Activated CD8-positive, alpha-beta memory T cell treated with anti-CD3 and anti-CD28 coated beads for 36 hours (primary cell): ENCODE measurements at regions not wholly inside any gene's neighbourhood (a gene's known extent, or its start where the extent isn't known, plus 50 kb on each side); places are given as distances from the start of the nearest gene placed in this dataset.
"Not testable (repeated sequence)": the region's sequence is repeated elsewhere in the genome, so short reads cannot be mapped to it uniquely, and the experiment has no call there.

Experiments
- CTCF ChIA-PET: fragments of 350-600 bp; sonication (Branson Sonifier 250); formaldehyde crosslinking; loops from one replicate; lab custom pipeline; 2021; ENCODE audit warnings: antibody characterized with exemption; lab: Charles Lee
- POLR2A ChIA-PET: fragments of 350-600 bp; sonication (Branson Sonifier 250); formaldehyde crosslinking; loops from one replicate; lab custom pipeline; 2021; ENCODE audit warnings: antibody characterized with exemption; lab: Charles Lee

DNA sequence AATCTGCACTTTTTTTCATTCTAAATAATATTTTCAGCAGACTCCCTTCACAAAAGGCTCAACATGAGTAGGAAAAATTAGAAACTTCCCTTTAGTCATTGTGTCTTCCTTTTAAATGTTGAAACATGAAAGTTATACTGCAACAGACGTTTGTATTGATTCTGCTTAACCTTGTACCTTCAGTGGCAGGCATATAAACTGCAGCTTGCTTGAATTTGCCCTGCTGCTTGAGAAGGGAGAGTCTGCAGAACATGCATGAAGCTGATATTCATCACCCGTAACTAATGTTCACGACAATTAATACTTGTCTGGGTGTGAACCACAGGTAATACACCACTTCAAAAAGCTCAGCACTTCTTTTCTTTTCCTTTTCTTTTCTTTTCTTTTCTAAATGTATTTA is 294.7 kb upstream of the LRP1B start:
- ChIA-PET CTCF (no interaction called here), POLR2A (no interaction called here)

DNA sequence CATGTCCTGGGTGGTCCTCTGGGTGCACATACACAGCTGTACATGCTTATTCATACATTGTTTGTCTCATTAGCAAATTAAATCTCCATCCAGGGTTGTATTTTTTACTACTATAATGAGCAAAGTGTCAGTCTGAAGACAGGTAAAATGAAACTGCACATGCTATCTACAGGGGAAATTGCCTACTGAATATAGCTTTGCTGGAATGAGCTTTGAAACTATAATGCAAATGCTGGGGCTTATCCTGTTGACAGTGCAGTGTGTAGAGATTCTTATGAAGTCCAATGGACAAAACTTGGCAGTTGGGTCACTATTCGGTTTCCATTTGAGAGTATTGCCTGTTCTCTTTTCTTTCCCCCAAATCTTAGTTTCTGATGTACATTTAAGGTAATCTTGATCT is 292.8 kb upstream of the LRP1B start:
- POLR2A ChIA-PET: no interaction called here

DNA sequence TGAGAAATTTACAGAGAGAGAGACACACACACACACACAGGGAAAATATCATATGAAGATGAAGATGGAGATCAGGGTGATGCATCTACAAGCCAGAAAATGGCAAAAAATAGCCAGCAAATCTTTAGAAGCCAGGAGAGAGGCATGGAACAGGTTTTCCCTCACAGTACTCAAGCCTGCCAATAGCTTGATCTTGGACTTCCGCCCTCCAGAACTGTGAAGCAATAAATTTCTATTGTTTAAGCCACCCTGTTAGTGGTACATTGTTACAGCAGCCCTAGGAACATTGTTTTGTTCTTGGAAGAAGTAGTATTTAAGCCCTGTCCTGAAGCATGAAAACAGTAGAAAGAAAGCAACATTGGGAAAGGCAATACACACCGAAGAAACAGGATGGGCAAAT is 292.0 kb upstream of the LRP1B start:
- POLR2A ChIA-PET: no interaction called here
- CTCF ChIA-PET: no interaction called here

More for the DNA sequence above, 292.8 kb upstream of the LRP1B start:
- CTCF ChIA-PET: no interaction called here

DNA sequence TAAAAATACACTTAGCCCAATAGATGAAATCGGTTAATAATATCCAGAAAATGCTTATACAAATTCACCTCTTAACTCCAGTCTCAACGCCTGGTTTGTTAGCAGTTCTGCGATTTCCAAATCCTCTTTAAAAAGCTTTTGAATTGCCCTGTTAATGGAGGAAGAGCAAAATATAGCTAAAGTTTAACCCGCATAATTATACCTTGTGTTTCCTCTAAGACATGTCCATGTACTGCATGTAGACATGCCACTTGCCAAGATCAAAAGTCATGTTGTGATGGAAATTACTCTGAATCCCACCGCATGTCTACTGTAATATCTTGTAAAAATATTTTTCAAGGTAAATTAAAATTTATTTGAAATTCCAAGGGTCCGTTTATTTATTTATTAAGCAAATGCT is 291.2 kb upstream of the LRP1B start:
- ChIA-PET CTCF (no interaction called here), POLR2A (no interaction called here)

DNA sequence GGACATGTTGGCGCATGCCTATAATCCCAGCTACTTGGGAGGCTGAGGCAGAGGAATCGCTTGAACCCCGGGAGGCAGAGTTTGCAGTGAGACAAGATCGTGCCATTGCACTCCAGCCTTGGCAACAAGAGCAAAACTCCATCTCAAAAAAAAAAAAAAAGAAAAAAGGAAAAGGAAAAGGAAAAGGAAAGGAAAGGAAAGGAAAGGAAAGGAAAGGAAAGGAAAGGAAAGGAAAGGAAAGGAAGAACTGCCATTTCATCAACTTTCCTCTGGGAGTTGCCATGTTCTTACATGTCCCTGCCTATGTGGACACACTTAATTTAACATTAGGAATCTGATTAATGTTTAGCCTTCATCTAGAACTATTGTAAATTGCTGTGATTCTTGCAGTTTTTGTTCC is 287.9 kb upstream of the LRP1B start:
- POLR2A ChIA-PET, CTCF ChIA-PET: not testable (repeated sequence)

DNA sequence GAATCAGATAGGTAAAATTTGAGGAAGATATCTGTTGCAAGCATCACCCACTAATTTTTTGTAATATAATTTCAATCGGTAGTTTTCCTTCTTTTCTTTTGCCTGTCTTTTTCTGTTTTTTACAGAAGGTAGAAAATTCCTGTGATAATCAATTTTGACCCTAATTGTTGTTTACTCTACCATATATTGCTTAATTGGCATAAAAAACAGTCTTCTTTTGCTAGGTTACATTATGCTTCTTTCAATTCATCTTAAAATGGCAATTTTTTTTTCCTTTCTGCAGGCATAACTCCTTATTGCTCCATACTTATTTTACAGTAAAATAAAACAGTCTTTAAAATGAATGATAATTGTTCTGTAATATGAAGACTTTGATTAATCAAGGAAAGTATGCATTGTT is 286.2 kb upstream of the LRP1B start:
- ChIA-PET POLR2A (no interaction called here), CTCF (no interaction called here)

DNA sequence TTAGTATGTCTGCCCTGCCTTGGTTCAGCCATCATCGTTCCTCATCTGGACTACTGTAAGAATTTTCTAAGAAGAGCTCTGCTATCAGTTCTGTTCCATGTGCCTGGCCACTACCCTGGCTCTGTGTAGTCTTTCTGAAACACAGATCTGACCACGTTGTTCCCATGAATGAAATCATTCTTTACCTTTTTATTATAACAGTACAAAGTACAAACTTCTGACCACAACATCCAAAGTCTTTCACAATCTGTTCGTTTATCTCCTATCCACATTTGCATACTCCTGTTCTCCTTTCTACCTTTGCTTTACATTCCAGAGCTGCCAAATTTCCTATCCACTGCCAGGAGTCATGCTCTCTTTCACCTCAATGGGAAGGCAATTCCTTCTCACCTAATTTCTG is 284.6 kb upstream of the LRP1B start:
- ChIA-PET CTCF (no interaction called here), POLR2A (no interaction called here)

DNA sequence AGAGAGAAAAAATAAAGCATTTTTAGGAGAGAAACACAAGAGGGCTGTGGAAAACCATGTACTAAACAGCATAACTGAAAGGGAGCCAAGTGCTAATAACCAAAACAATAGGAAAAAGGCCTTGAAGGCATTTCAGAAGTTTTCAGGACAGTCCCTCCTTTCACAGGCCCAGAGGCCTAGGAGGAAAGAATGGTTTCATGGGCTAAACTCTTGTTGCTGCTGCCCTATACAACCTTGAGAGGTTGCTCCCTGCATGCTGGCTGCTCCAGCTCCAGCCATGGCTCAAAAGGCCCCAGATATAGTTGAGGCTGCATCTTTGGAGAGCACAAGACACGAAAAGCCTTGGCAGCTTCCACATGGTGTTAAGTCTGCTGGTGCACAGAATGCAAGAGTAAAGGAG is 267.4 kb upstream of the LRP1B start:
- ChIA-PET POLR2A (no interaction called here), CTCF (no interaction called here)

DNA sequence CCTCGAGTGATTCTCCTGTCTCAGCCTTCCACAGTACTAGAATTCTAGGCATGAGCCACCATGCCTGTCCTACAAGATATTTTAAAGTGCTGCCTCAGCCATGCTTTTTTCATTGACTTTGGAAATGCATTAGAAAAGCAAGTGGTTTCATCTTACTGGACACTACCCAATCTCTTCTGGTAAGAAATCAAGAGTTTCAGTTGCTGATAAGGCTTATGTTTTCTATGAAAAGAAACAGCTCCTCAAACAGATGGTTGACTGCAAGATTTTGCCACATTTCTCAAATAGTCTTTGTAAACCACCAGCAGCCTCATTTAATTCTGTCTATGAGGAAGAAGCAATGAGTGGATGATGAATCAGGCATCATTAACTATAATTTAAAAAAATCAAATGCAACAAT is 264.5 kb upstream of the LRP1B start:
- POLR2A ChIA-PET: no interaction called here
- CTCF ChIA-PET: no interaction called here

DNA sequence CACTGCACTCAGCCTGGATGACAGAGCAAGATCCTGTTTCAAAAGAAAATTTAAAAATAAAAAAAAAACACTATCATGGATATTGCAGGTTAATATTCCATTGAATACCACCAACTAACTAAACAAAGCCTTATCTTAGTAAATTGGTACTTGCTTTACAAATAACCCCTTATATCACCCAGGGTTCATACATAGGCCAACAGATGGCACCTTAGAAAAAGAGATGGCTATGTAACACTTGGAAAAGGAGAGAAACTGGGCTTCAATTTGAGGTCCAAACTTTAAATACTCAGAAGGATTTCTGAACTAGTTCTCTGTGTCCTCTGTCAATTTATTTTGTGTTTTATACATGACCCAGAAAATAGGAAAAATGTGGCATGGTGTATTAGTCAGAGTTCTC is 249.6 kb upstream of the LRP1B start:
- CTCF ChIA-PET: no interaction called here
- POLR2A ChIA-PET: no interaction called here

DNA sequence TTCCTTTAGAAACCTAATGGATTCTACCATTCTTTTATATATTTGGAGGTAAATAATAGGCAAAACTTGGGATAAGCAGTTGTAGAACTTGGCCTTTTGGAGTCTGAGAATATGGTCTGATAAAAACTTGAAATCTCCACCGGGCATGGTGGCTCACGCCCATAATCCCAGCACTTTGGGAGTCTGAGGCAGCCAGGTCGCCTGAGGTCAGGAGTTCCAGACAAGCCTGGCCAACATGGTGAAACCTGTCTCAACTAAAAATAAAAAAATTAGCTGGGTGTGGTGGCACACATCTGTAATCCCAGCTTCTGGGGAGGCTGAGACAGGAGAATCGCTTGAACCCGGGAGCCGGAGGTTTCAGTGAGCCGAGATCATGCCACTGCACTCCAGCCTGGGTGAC is 231.3 kb upstream of the LRP1B start:
- POLR2A ChIA-PET, CTCF ChIA-PET: not testable (repeated sequence)

DNA sequence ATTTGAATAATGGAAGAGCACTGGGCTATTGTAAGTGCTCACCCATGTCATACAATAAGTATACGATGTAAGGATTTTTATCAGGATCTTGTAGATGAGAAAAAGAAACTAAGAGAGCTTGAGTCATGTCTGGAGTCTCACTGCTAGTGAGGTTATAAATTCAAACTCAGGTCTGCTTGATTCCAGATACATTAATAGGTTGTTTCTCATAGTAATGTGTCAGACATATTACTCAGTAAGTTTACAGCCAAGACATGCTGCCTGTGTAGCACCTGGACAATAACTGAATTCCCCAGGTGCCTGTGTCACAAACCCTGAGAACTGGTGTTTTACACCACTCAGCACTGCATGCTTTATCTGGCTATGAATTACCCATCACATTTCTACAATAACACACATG is 216.9 kb upstream of the LRP1B start:
- ChIA-PET CTCF (no interaction called here), POLR2A (no interaction called here)

DNA sequence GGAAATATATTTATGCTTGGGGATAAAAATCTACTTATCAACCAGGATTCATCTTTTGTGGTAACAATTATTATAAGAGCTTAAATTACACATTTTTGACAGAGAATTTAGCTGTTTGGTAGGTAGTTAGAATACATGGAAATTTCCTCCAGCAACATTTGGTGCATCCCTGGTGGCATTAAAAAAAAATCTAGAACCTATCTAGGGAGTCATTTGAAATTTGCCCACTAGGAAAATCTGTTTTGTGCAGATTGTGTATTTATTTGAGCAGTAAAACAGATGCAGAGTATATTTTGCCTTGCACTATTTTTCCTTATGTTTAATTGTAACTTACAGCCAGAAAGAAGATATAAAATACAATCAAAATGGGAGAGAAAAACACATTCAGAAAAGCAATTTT is 208.4 kb upstream of the LRP1B start:
- ChIA-PET POLR2A (no interaction called here), CTCF (no interaction called here)

DNA sequence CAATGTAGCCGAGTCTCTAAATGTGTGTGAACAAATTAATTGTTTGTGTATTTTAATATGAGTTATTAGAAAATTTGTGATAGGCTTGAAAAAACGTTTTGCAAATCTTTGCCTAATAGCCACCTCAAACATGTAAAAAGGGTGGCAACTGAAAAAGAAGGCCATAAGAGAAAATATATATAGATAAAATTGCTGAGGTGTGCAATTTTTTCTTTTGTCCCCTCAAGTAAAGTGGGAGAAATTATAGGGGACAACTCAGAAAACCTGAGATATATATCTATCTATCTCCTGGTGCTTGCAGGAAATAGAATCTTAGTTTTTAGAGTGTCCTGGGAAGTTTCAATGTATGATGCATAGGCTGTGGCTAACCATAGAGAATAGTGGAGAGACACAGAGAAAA is 201.4 kb upstream of the LRP1B start:
- POLR2A ChIA-PET: no interaction called here

DNA sequence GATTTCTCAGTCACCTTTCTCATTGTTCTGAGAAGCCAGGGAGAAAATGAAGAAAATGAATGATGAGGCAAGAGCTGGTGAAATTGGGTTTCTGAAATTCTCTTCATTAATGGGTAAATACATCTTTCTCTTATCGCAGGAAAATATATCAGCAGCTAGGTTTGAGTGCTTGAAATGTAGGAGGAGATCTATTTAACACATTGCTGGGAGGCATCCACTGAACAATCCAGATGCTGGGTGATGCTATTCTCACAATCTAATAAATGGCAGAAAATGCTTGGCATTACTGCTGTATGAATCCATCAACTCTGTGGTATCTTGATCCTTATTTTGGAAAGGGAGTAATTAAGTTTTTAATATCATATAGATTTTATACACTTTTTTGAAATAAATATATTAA is 199.6 kb upstream of the LRP1B start:
- CTCF ChIA-PET: no interaction called here
- POLR2A ChIA-PET: no interaction called here

More for the DNA sequence above, 201.4 kb upstream of the LRP1B start:
- CTCF ChIA-PET: no interaction called here

DNA sequence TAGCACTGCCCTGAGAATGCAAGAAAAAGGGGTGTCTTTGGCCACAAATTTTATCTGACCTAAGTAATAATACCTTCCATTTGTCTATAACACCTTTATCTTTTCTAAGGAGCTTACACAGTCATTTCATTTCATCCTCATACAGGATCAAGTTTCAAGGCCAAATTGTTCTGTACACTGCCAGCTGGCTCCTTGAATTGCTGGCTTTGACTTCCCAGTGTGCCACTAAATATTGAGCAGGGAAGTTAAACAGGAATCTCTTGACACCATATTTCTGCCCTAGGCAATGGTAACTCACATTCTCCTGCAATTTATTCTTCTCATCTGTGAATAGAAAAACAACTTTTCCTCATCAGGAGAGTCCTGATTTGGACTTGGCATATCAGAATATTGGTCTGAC is 195.1 kb upstream of the LRP1B start:
- ChIA-PET POLR2A (no interaction called here), CTCF (no interaction called here)

DNA sequence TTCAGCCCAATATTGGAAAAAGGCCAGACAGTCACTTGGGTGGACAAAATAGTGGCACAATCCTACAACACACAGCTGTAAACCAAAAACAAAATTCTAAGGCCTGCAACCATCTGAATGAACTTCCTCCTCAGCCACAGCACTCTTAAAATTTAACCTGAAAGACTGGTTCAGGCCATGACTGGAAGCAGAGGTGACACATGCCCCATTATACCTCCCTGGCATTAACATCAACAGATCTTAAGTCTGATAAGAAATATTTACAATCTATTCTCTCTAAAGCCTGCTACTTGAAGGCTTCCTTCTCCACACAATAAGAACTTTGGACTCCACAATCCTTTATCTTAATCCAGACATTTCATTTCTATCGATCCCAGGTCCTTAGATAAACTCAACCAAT is 192.4 kb upstream of the LRP1B start:
- CTCF ChIA-PET: no interaction called here
- POLR2A ChIA-PET: no interaction called here

DNA sequence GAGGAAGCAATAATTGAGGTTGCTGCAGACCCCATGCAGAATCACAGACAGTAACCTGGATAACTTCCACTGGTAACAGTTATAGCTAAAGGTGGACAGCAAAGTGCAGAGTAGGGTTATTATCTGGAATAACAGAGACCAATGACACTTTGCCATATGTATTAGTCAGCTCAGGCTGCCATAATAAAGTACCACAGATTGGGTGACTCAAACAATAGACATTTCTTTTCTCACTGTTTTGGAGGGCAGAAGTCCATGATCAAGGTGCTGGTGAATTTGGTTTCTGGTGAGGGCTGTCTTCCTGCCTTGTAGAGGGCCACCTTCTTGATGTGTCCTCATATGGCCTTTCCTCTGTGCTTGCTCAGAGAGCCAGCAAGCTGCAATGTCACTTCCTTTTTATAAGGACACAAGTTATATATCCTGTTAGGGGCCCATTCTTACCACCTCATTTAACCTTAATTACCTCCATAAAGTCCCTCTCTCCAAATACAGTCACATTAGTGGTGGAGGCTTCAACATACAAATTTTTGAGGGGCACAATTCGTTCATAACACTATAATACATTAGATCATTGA is 191.0 kb upstream of the LRP1B start:
- ChIA-PET POLR2A (no interaction called here), CTCF (no interaction called here)

DNA sequence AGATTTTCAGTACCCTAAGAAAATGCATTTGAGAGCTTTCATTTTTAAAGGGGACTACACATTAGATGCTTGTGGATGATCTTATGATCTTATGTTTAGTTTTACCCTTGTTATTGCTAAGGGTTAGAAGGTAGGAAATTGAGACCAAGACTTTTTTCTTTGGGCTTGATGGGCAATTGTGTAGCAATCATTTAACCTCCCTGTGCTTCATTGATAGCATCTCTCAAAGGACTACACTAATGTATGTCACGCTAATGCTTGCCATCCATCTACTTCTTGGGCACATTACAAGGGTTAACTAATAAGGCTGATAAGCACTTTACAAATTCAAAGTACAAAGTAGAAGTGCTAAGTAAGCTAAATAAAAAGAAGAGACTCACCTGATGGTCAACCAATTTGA is 189.3 kb upstream of the LRP1B start:
- ChIA-PET POLR2A (no interaction called here), CTCF (no interaction called here)

DNA sequence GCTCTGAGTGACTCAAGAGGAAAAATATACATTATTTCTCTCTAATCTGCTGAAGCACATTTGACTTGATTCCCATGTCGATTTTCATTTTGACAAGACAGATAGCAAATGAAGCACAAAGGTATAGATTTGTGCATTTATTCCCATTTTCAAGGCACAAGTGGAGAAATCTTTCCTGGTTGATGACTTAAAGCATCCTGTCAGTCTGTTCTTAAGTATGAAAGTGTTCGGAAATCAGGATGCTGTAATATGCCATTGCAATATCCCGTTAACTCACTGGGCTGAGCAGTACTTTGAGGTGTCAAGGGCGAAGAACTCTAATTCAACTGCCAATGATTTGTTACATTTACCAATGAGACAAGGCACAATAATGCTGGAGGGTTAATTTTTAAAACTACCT is 185.2 kb upstream of the LRP1B start:
- CTCF ChIA-PET: no interaction called here
- POLR2A ChIA-PET: no interaction called here

DNA sequence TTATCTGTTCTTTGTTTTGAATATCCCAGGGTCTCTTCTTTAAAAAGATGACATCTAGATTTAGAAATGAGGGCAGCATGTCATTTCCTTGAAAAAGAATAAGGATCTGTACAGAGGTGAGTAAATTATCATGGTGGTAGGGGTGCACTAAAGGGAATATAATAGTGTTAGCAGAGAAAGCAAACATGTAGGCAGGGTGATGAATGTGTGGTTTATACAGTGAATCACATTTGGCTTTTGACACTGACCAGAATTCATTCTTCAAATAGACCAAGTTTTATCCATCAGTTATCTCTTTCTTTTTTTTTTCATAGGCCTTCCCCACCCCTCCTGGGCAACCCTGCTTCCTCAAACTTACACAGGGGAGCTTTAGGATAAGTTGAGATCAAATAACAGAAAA is 184.5 kb upstream of the LRP1B start:
- POLR2A ChIA-PET: no interaction called here
- CTCF ChIA-PET: no interaction called here

DNA sequence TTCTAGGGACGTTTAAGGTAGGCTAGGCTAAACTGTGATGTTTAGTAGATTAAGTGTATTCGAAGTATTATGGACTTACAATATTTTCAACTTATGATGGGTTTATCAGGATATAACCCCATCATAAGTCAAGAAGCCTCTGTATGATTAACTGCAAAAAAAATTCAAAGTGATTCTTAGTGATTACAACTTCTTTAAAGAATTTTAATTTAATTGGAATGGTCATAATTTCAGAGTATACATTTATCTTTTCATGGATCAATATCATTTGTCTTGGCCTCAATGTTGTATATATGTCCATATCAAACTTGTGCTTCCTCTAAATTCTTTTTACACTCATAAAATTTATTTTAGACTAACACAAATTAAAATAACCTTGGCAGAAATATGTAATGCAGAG is 183.3 kb upstream of the LRP1B start:
- ChIA-PET POLR2A (no interaction called here), CTCF (no interaction called here)

DNA sequence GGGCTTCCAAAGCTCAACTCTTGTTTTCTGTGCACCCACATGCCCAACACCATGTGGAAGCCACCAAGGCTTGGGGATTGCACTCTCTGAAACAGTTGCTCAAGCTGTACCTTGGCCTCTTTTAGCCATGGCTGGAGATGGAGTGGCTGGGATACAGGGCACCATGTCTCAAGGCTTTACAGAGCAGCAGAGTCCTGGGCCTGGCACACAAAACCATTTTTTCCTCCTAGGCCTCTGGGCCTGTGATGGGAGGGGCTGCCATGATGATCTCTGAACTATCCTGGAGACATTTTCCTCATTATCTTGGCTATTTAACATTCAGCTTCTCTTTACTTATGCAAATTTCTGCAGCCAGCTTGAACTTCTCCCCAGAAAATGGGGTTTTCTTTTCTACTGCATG is 179.7 kb upstream of the LRP1B start:
- CTCF ChIA-PET: no interaction called here
- POLR2A ChIA-PET: no interaction called here
